Hindlimb muscle (tissue), 1 donor: ENCODE measurements at regions not wholly inside any gene's neighbourhood (a gene's known extent, or its start where the extent isn't known, plus 50 kb on each side); places are given as distances from the start of the nearest gene placed in this dataset.

Experiments
- DNase-seq: peaks from one replicate; pipeline ENCODE4 v3.0.0-alpha.2; 2013

DNA sequence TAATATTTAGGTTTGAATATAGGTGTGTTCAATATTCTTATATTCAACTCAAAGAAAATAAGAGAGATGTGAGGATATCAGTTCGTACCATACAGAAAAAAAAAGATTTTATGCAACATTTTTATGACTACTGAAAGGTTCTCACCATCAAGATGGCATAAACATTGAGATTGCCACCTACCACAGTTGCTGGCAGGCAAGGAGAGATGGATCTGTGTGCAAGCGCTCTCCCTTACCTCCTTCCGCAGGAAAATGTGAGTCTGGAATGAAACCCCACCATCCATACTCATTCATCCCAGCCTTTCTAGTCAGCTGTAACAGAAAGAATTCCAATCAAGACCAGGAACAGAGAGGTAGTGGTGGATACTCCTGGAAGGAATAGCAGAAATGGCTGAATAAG is 376.9 kb downstream of the PPP3CA start:
- no peak for DNase-seq

GRCh38 chr4:100969925-100970324 is 377.4 kb downstream of the PPP3CA start:
- no peak for DNase-seq

- no peak for DNase-seq
Observed at GRCh38 chr4:100968046-100968445, 379.3 kb downstream of the PPP3CA start.

DNA sequence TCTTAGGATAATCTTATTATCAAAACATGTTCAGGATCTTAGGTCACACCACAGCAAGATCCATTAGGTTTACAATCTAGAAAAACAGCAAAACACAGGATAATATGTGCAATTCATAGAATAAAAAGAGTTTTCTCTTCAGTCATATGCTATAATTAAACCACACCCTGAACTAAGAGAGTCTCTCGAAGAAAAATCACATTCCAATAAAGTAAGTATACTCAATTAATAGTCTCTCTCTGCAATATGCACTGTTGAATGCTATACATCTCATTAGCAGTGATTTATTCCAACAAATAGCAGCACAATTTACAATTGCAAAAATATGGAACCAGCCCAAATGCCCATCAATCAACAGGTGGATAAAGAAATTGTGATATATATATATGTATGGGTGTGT is 383.7 kb downstream of the PPP3CA start:
- no peak for DNase-seq

- no peak for DNase-seq
Observed at GRCh38 chr4:100962698-100963097, 384.6 kb downstream of the PPP3CA start.

- DNase-seq, result no peak
Observed at GRCh38 chr4:100960232-100960631, 387.1 kb downstream of the PPP3CA start.

DNA sequence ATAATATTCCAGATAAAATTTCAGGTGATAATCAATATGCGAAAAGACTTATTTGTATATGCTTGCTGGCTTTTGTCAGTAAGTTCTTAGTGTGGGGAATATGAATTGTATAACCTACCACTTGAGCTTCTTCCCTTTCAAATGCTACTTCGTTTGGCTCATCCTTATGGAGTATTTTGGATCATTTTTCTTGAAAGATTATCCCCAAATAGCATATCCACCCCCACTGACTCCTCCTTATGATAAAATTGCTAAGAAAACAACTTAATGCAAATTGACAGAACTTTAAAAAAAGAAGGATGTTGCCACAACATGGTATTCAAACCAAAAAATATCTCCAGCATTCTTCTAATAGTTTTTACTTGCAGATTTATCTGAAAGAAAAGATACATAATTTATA is 393.3 kb downstream of the PPP3CA start:
- no peak for DNase-seq

- no peak for DNase-seq
Observed at GRCh38 chr4:100953616-100954015, 393.7 kb downstream of the PPP3CA start.

- DNase-seq, result no peak
Observed at GRCh38 chr4:100952590-100952989, 394.7 kb downstream of the PPP3CA start.

DNA sequence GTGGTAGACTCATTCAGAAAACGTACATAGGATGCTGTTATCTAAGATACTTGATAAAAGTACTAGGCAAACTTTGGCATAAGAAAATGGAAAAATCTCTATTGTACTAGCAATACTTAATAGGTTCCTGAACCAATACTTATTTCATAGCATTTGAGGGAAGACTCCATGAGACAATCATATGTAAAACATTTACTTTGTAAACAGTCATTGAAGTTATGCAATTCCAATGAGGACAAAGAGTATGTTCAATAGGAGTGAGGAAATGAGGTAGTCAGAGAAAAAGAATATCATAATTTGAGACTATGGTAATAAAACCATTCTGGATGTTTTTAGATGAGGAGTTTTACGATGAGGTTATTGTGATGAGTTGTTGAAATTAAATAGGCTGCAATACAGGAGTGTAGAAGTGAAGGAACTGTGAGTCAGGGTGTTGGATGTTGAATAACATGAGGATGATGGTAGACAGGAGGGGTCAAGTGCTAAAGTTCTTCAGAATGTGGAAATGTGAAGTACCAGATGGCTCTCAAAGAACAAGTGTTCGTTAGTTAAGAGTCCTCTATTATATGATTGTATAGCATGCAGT is 397.9 kb downstream of the PPP3CA start:
- DNase-seq, result no peak

DNA sequence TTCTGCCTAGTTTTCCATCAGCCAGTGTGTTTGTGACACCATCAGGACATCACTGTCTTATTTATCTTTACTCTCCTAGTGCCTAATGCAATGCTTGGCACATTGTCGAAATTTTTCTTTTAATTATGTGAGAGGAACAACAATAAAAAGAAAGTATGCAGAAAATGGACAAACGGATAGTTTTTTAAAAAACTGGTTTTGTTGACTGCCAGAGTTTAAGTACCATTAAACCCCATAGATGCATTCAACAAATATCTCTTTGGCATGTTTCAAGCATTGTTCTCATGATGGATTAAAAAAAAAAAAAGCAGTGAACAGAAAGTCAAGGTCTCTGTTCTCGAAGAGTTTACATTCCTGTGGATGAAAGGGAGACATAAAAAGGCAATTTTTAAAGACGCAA is 398.4 kb downstream of the PPP3CA start:
- no peak for DNase-seq

DNA sequence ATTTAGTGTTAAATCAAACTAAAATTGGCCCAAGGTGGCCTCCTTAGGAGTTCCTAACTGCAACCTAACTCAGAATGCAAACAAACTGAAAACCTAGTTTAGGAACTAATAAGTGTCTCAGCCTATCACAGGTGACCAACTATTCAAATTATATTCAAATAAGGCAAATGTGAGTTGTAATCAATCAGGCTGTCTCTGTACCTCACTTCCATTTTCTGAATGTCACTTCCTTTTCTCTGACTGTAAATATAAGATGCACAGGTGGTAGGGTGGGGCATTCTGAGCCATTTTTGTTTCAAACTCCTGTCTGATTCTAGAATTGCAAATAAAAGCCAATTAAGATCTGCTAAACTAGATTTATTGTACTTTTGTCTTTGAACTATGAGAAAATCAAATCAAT is 401.5 kb downstream of the PPP3CA start:
- DNase-seq, result no peak

- no peak for DNase-seq
Observed at GRCh38 chr4:100938698-100939097, 408.6 kb downstream of the PPP3CA start.

DNA sequence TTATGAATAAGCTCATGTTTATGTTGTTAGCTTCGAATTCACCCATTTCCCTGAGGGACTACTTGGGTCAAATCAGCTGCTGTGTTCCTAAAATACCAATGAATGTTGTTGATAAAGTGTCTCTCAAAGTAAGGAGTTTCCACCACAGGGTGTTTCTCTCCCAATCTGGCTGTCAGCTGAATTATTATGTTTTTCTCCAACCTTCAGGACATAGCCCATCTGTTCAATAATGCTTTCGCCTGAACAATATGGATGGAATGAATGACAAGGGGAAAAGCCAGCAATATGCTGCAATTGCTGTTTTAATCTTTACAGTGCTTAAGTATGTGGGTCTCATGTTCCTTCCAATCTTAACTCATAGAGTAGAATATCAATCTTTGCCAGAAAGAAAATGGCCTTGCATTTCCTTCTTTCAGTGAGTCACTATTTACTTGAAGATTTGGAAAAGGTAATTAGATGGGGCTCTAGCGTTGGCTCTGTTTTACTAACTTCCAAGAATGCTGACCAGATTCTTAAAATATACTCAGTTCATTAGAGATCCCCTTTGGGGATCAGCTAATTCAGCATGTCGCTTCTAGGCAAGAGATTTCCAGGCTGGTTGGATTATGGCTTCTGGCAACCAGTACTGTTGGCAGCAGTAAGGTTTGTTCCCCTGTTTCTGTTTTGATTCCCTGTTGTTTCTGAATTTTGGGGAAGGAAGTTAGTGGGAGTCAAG is 410.5 kb downstream of the PPP3CA start:
- peak; percentile 24 for DNase-seq

DNA sequence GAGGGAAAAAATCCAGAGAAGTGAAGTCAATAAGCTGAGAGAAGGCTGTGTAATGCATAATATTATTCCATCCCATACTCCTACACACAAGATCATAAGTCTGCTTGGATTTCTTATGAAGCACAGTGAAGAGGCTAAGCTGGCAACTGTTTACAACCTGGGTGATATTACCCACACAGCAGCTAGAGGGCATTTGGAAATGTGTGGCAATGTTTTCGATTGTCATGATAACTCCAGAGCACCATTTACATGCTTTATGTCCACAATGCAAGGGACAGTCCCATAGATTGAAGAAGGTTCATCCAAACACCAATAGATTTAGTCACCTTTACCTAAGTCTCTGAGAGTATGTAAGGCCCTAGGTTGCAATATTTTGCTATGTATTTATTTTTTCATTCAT is 412.2 kb downstream of the PPP3CA start:
- DNase-seq, result no peak

GRCh38 chr4:100933628-100934027 is 413.7 kb downstream of the PPP3CA start:
- DNase-seq, result no peak

DNA sequence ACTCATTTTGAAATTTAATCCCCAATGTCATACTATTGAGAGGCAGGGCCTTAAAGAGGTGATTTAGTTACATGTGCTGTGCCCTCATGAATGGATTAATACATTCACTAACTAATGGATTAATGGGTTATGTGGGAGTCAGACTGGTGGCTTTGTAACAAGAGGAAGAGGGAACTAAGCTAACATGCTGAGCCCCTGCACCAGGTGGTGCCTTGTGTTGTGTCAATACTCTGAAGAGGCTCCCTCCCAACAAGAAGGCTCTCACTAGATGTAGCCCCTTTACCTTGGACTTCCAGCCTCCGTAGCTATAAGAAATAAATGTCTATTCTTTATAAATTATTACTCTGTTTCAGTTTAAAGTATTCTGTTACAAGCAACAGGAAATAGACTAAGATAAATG is 411.9 kb upstream of the EMCN start:
- no peak for DNase-seq

GRCh38 chr4:100929135-100929534 is 411.3 kb upstream of the EMCN start:
- no peak for DNase-seq

- DNase-seq, result no peak
Observed at GRCh38 chr4:100926039-100926717, 408.4 kb upstream of the EMCN start.

DNA sequence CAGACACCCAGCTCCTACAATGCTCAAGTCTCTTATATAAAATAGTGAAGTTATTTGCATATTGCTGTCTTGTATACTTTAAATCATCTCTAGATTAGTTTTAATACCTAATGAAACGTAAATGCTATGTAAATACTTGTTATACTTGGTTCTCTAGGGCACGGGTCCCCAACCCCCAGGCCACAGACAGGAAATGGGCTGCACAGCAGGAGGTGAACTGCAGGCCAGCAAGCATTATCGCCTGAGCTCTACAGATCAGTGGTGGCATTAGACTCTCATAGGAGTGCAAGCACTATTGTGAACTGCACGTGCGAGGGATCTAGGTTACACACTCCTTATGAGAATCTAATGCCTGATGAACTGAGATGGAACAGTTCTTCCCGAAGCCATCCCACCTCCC is 395.9 kb upstream of the EMCN start:
- no peak for DNase-seq

DNA sequence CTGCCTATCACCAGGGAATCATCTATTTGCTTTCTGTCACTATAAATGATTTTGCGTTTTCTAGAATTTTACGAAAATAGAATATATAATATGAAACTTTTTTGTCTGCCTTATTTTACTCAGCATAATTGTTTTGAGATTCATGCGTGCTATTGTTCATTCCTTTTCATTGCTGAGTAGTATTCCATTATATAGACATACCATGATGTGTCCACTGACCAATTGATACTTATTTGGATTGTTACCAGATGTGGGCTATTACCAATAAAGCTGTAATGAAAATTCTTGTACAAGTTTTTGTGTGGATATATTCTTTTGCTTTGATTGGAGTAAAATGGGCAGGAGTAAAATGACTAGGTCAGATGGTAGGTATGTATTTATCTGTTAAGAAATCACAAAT is 390.7 kb upstream of the EMCN start:
- DNase-seq, result no peak

- DNase-seq, result no peak
Observed at GRCh38 chr4:100907465-100908454, 389.9 kb upstream of the EMCN start.

GRCh38 chr4:100906973-100907372 is 389.2 kb upstream of the EMCN start:
- no peak for DNase-seq
